AG09309 (cell line): ENCODE measurements at regions not wholly inside any gene's neighbourhood (a gene's known extent, or its start where the extent isn't known, plus 50 kb on each side); places are given as distances from the start of the nearest gene placed in this dataset.
A peak's percentile ranks its signal among the peaks of the same experiment; 100 is the strongest.

ENCODE experiments used
- DNase-seq: peaks from one replicate; pipeline ENCODE4 v3.0.0-alpha.2; 2010; ENCODE audit warnings: low read depth
- H3K4me3 ChIP-seq: 2 replicates; pipeline ENCODE4 v1.5.1; 2011; ENCODE audit warnings: mild to moderate bottlenecking, low read depth, low read length, moderate library complexity; ENCODE audit not compliant: control insufficient read depth
- TF ChIP-seq, protein P1 (sequence below): IDR thresholded peaks from 2 replicates; pipeline ENCODE4 v1.5.1; 2011; ENCODE audit warnings: mild to moderate bottlenecking, low read depth, low read length, inconsistent platforms; ENCODE audit not compliant: insufficient read depth, control insufficient read depth; ENCODE audit errors: missing control alignments

DNA sequence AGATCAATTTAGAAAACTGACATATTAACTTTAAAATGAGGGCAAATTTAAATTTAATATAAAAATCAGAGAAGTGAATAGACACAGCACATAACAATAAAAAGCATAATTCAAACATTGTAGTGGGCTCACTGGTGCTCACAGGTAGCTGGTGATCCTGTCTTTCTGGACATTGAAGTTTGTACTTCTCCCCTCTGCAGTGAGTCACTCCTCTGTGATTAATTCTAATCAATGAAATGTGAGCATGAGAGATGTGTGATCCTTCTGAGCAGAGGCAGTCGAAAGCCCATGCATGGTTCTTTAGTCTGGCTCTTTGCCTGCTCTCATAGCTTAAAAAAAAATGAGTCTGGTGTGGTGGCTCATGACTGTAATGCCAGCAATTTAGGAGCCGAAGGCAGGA, 59.0 kb upstream of the RERGL start:
- DNase-seq = no peak
- no peak overlapping the region for H3K4me3 ChIP-seq
- TF ChIP-seq, protein P1, sequence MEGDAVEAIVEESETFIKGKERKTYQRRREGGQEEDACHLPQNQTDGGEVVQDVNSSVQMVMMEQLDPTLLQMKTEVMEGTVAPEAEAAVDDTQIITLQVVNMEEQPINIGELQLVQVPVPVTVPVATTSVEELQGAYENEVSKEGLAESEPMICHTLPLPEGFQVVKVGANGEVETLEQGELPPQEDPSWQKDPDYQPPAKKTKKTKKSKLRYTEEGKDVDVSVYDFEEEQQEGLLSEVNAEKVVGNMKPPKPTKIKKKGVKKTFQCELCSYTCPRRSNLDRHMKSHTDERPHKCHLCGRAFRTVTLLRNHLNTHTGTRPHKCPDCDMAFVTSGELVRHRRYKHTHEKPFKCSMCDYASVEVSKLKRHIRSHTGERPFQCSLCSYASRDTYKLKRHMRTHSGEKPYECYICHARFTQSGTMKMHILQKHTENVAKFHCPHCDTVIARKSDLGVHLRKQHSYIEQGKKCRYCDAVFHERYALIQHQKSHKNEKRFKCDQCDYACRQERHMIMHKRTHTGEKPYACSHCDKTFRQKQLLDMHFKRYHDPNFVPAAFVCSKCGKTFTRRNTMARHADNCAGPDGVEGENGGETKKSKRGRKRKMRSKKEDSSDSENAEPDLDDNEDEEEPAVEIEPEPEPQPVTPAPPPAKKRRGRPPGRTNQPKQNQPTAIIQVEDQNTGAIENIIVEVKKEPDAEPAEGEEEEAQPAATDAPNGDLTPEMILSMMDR = no peak

DNA sequence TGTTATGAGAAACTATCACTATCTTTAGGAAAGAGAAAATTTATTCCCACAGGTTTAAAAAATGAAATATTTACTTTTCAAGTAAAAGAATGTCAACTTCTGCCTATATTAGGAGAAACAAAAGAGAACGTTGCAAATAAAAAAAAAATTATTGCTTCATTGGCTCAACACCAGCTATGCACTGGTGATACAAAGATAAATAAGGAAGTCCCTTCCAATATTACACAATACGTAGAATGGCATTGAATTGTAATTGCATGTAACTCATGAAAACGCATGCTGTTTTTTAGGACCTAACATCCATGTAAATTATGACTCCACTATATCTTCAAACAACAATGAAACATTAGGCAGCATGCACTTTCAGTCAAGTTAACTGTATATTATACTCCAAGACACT, 56.4 kb upstream of the RERGL start:
- no peak for DNase-seq
- H3K4me3 ChIP-seq = no peak overlapping the region
- TF ChIP-seq, protein P1 = no peak

DNA sequence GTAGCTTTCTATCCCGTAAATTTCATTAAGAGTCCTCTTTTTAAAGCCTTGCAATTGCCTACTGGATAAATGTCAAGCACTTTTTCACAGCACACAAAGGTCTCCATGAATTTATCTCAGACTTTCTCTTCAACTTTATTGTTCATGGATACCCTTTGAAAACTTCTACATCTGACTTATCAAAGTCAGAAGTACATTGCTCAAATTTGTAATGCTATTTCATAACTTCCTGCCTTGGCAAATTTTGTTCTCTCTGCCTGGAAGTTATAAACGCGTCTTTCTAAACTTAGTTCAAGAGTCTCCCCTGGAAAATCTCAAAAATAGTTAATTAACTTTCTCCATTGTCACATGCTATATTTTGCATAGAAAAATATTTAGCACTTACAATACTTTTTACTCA, 55.9 kb upstream of the RERGL start:
- TF ChIP-seq, protein P1 = no peak
- H3K4me3 ChIP-seq = no peak overlapping the region
- DNase-seq = no peak

DNA sequence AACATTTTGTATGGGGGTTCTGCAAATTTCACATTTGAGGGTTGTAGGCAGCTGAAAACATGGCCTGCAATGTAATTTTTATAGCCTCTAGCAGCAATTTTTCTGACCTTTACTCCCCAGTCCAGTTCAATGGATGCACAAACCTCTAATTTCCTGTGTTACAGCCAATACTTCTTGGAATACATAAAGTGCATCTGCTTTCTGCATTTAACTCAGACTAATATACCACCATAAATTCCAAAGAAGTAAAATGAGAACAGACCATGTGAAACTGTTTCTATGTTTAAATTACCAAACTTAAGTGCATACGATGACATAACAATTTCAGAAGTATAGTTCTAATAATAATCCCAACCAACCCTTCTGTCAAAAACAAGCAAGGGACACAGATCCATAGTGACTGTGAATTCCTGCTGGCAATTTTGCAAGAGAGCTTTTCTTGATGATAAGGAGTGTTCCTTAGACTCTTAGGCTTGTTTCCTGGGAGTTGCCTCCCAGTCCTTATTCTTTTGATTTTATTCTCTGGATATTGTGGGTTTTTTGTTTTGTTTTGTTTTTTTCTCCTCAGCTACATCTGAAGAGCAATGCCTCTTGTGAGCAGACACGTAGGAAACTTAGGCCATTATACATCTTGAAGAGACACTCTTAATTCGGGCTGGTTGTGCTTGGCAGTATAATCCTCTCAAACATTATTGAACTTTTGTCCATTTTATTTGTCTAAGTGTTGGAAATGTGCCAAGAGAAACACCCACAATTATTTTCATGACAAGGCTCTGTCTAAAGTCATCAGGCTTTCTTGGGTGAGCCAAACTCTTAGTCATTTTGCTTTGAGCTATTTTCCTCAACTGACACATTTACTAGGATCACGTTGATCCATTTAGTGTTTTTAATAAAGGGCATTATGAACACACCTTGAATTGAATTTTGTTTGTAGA, 51.3 kb upstream of the RERGL start:
- DNase-seq = no peak
- TF ChIP-seq, protein P1 = no peak
- H3K4me3 ChIP-seq = no peak overlapping the region

DNA sequence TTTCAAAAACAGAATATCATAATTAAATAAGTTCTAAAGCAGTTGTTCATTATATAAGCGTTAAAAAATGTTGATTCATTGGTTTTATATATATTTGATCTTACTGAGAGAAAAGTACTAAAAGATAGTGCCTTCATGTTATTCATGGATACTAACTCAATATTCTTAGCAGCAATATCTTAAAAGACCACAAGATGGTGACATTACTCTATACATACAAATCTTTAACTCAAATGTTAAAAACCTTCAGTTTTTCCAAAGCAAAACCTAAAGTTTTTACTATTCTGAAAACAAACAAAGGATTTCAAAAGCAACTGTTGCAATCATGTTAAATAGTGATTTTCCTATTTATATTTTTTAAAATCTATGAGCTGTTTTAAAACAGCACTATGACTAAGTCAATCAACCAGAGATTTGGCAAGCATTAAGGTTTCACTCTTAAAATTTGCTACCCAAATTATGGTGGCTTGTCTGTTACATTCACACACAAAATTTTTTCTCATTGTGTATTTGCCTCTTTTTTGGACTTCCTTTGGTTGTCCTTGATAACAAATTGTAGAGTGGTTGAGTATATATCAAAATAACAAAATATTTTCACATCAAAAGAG, 50.1 kb upstream of the RERGL start:
- no peak overlapping the region for H3K4me3 ChIP-seq
- no peak for DNase-seq
- TF ChIP-seq, protein P1 = peak; percentile 34
